ENCODE measurements at regions not wholly inside any gene's neighbourhood (a gene's known extent, or its start where the extent isn't known, plus 50 kb on each side); places are given as distances from the start of the nearest gene placed in this dataset.

GRCh38 chr16:55126456-55126855 lies 195.8 kb downstream of the IRX5 start:
- no peak for DNase-seq

GRCh38 chr16:55130456-55130855 lies 193.5 kb upstream of the IRX6 start:
- DNase-seq: no peak

GRCh38 chr16:55130911-55131310 lies 193.1 kb upstream of the IRX6 start:
- DNase-seq: no peak

GRCh38 chr16:55133654-55134053 lies 190.3 kb upstream of the IRX6 start:
- no peak for DNase-seq

GRCh38 chr16:55136356-55137150 lies 187.4 kb upstream of the IRX6 start:
- DNase-seq: no peak

- DNase-seq: no peak
Observed at GRCh38 chr16:55138298-55138697, 185.7 kb upstream of the IRX6 start.

GRCh38 chr16:55142405-55142804 lies 181.6 kb upstream of the IRX6 start:
- DNase-seq: no peak

GRCh38 chr16:55144651-55145050 lies 179.4 kb upstream of the IRX6 start:
- DNase-seq: no peak

- DNase-seq: no peak
Observed at GRCh38 chr16:55145771-55146603, 178.0 kb upstream of the IRX6 start.

- no peak for DNase-seq
Observed at GRCh38 chr16:55146966-55147365, 177.0 kb upstream of the IRX6 start.

GRCh38 chr16:55147396-55147795 lies 176.6 kb upstream of the IRX6 start:
- DNase-seq: no peak

- no peak for DNase-seq
Observed at GRCh38 chr16:55149622-55150021, 174.4 kb upstream of the IRX6 start.

- no peak for DNase-seq
Observed at GRCh38 chr16:55151561-55152305, 172.3 kb upstream of the IRX6 start.

- DNase-seq: no peak
Observed at GRCh38 chr16:55152875-55153390, 171.1 kb upstream of the IRX6 start.

- no peak for DNase-seq
Observed at GRCh38 chr16:55154262-55154661, 169.7 kb upstream of the IRX6 start.

GRCh38 chr16:55154956-55155355 lies 169.0 kb upstream of the IRX6 start:
- no peak for DNase-seq

GRCh38 chr16:55155815-55156214 lies 168.2 kb upstream of the IRX6 start:
- DNase-seq: no peak

GRCh38 chr16:55169780-55170179 lies 154.2 kb upstream of the IRX6 start:
- no peak for DNase-seq

GRCh38 chr16:55171241-55171640 lies 152.8 kb upstream of the IRX6 start:
- DNase-seq: no peak

GRCh38 chr16:55175389-55175788 lies 148.6 kb upstream of the IRX6 start:
- DNase-seq: no peak

- no peak for DNase-seq
Observed at GRCh38 chr16:55176901-55177300, 147.1 kb upstream of the IRX6 start.

GRCh38 chr16:55179411-55179810 lies 144.6 kb upstream of the IRX6 start:
- no peak for DNase-seq

GRCh38 chr16:55179852-55180585 lies 144.0 kb upstream of the IRX6 start:
- no peak for DNase-seq
